HL-60 (cell line): ENCODE measurements at regions not wholly inside any gene's neighbourhood (a gene's known extent, or its start where the extent isn't known, plus 50 kb on each side); places are given as distances from the start of the nearest gene placed in this dataset.

ENCODE experiments used
- DNase-seq, 2 experiments: peaks; one replicate each; pipeline ENCODE4 v3.0.0-alpha.2; 2010 to 2020; ENCODE audit warnings: low read depth in 1 of 2, low spot score in 1 of 2
- H3K27ac ChIP-seq: fragments of 250-450 bp; sonication (Bioruptor Pico); replicated peaks from 2 replicates; pipeline ENCODE4 v1.5.1; 2020; ENCODE audit warnings: mild to moderate bottlenecking, moderate library complexity
- H3K27me3 ChIP-seq: fragments of 250-450 bp; sonication (Bioruptor Pico); 2 replicates; pipeline ENCODE4 v1.5.1; 2021; ENCODE audit warnings: mild to moderate bottlenecking, moderate library complexity; ENCODE audit not compliant: insufficient read depth, poor library complexity, severe bottlenecking
- H3K4me3 ChIP-seq: replicated peaks from 2 replicates; pipeline ENCODE4 v1.5.1; 2011; ENCODE audit warnings: mild to moderate bottlenecking, control low read depth, low read length; ENCODE audit not compliant: insufficient read depth
- GABPA ChIP-seq: IDR thresholded peaks from 2 replicates; pipeline ENCODE4 v1.6.1; 2012; ENCODE audit warnings: low read depth
- POLR2AphosphoS5 ChIP-seq: IDR thresholded peaks from 2 replicates; pipeline ENCODE4 v1.6.1; 2012; ENCODE audit warnings: low read depth
- SPI1 ChIP-seq: IDR thresholded peaks from 2 replicates; pipeline ENCODE4 v1.6.1; 2012; ENCODE audit warnings: low read depth, mild to moderate bottlenecking, borderline replicate concordance
- TF ChIP-seq, protein P1 (sequence below): IDR thresholded peaks from one replicate; pipeline ENCODE4 v1.5.1; 2011; ENCODE audit warnings: low read length, control low read depth, inconsistent platforms; ENCODE audit not compliant: insufficient read depth
- TF ChIP-seq, protein P2 (sequence below): IDR thresholded peaks from 2 replicates; pipeline ENCODE4 v1.6.1; 2012; ENCODE audit warnings: low read depth; ENCODE audit not compliant: insufficient replicate concordance

GRCh38 chr2:52345082-52345481 lies 1313.2 kb upstream of the NRXN1 start:
- TF ChIP-seq GABPA = no peak
- no peak for TF ChIP-seq POLR2AphosphoS5
- TF ChIP-seq, protein P1, sequence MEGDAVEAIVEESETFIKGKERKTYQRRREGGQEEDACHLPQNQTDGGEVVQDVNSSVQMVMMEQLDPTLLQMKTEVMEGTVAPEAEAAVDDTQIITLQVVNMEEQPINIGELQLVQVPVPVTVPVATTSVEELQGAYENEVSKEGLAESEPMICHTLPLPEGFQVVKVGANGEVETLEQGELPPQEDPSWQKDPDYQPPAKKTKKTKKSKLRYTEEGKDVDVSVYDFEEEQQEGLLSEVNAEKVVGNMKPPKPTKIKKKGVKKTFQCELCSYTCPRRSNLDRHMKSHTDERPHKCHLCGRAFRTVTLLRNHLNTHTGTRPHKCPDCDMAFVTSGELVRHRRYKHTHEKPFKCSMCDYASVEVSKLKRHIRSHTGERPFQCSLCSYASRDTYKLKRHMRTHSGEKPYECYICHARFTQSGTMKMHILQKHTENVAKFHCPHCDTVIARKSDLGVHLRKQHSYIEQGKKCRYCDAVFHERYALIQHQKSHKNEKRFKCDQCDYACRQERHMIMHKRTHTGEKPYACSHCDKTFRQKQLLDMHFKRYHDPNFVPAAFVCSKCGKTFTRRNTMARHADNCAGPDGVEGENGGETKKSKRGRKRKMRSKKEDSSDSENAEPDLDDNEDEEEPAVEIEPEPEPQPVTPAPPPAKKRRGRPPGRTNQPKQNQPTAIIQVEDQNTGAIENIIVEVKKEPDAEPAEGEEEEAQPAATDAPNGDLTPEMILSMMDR = no peak
- TF ChIP-seq SPI1 = no peak
- TF ChIP-seq, protein P2, sequence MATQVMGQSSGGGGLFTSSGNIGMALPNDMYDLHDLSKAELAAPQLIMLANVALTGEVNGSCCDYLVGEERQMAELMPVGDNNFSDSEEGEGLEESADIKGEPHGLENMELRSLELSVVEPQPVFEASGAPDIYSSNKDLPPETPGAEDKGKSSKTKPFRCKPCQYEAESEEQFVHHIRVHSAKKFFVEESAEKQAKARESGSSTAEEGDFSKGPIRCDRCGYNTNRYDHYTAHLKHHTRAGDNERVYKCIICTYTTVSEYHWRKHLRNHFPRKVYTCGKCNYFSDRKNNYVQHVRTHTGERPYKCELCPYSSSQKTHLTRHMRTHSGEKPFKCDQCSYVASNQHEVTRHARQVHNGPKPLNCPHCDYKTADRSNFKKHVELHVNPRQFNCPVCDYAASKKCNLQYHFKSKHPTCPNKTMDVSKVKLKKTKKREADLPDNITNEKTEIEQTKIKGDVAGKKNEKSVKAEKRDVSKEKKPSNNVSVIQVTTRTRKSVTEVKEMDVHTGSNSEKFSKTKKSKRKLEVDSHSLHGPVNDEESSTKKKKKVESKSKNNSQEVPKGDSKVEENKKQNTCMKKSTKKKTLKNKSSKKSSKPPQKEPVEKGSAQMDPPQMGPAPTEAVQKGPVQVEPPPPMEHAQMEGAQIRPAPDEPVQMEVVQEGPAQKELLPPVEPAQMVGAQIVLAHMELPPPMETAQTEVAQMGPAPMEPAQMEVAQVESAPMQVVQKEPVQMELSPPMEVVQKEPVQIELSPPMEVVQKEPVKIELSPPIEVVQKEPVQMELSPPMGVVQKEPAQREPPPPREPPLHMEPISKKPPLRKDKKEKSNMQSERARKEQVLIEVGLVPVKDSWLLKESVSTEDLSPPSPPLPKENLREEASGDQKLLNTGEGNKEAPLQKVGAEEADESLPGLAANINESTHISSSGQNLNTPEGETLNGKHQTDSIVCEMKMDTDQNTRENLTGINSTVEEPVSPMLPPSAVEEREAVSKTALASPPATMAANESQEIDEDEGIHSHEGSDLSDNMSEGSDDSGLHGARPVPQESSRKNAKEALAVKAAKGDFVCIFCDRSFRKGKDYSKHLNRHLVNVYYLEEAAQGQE = no peak
- Histone ChIP-seq H3K4me3 (no peak overlapping the region), H3K27me3 (no peaks in the 10 kb centered on the region), H3K27ac (no peak overlapping the region)
- no peak for DNase-seq

DNA sequence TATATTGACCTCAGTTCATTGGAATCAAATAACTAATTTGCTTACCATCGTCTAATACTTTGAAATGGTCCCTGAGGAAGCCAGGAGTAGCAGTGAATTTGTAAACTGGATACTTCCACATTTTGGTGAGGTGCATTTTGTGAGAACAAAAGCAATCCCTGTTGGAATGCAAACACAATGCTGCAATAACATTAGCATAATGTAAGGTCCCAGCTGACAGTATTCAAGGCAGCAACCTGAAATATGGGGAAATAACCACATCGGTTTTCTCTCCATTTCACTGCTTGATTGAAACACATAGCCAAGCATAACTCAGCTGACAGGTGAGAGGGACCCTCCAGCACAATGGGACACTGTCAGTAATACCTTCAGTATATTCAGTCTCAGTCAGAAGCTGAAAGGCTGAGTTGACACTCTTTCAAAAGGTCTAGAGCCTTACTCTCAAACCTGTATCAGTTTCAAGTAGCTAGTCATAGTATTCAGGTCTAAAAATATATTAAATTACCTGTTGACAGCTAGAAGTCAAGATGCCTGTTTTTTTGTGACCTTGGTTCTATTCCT lies 1311.9 kb upstream of the NRXN1 start:
- Histone ChIP-seq H3K27ac (no peak overlapping the region), H3K27me3 (no peaks in the 10 kb centered on the region), H3K4me3 (no peak overlapping the region)
- TF ChIP-seq, protein P2 = no peak
- no peak for TF ChIP-seq GABPA
- no peak for TF ChIP-seq POLR2AphosphoS5
- no peak for TF ChIP-seq SPI1
- TF ChIP-seq, protein P1 = no peak
- no peak for DNase-seq

- Histone ChIP-seq H3K27ac (no peak overlapping the region), H3K27me3 (no peaks in the 10 kb centered on the region), H3K4me3 (no peak overlapping the region)
- TF ChIP-seq, protein P2 = no peak
- TF ChIP-seq POLR2AphosphoS5 = no peak
- no peak for TF ChIP-seq GABPA
- no peak for TF ChIP-seq SPI1
- TF ChIP-seq, protein P1 = no peak
- DNase-seq = no peak
Measured at GRCh38 chr2:52343010-52343409, 1311.1 kb upstream of the NRXN1 start.
